A673 (cell line): ENCODE measurements at regions not wholly inside any gene's neighbourhood (a gene's known extent, or its start where the extent isn't known, plus 50 kb on each side); places are given as distances from the start of the nearest gene placed in this dataset.

Experiments used
- EZH2 ChIP-seq: fragments of 200-600 bp; sonication (generic); IDR thresholded peaks from 2 replicates; pipeline ENCODE4 v1.6.1; 2017; ENCODE audit warnings: borderline replicate concordance, low read depth, mild to moderate bottlenecking, mixed read lengths, antibody characterized with exemption, low read length; ENCODE audit not compliant: poor library complexity, severe bottlenecking
- TF ChIP-seq, protein P1 (sequence below): fragments of 300-800, 200-600 bp; sonication (generic); conservative IDR thresholded peaks from 2 replicates; pipeline ENCODE4 v1.5.1; 2017; ENCODE audit warnings: low read depth, mild to moderate bottlenecking, antibody characterized with exemption, low read length, moderate library complexity, mixed read lengths

DNA sequence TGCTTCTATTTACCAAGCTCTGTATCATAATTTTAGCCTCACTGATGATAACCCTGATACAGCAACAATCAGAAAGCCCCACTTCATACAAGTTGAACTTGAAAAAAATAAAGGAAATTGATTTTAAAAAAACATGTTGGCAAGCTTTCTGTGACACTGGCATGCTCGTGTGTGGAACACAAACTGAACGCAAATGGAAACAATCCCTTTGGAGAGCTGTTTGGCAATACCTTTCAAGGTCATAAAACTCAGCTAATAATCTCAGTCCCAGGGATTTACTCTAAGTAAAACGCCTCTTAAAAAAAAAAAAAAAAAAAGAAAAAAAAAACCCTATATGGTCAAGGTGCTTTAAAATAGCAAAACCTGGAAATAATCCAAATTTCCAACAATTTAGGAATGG, 166.7 kb upstream of the BCL6 start:
- TF ChIP-seq, protein P1, sequence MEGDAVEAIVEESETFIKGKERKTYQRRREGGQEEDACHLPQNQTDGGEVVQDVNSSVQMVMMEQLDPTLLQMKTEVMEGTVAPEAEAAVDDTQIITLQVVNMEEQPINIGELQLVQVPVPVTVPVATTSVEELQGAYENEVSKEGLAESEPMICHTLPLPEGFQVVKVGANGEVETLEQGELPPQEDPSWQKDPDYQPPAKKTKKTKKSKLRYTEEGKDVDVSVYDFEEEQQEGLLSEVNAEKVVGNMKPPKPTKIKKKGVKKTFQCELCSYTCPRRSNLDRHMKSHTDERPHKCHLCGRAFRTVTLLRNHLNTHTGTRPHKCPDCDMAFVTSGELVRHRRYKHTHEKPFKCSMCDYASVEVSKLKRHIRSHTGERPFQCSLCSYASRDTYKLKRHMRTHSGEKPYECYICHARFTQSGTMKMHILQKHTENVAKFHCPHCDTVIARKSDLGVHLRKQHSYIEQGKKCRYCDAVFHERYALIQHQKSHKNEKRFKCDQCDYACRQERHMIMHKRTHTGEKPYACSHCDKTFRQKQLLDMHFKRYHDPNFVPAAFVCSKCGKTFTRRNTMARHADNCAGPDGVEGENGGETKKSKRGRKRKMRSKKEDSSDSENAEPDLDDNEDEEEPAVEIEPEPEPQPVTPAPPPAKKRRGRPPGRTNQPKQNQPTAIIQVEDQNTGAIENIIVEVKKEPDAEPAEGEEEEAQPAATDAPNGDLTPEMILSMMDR, result no peak
- TF ChIP-seq EZH2, result no peak
